ENCODE measurements at regions not wholly inside any gene's neighbourhood (a gene's known extent, or its start where the extent isn't known, plus 50 kb on each side); places are given as distances from the start of the nearest gene placed in this dataset.
"Not testable (repeated sequence)": the region's sequence is repeated elsewhere in the genome, so short reads cannot be mapped to it uniquely, and the experiment has no call there.

DNA sequence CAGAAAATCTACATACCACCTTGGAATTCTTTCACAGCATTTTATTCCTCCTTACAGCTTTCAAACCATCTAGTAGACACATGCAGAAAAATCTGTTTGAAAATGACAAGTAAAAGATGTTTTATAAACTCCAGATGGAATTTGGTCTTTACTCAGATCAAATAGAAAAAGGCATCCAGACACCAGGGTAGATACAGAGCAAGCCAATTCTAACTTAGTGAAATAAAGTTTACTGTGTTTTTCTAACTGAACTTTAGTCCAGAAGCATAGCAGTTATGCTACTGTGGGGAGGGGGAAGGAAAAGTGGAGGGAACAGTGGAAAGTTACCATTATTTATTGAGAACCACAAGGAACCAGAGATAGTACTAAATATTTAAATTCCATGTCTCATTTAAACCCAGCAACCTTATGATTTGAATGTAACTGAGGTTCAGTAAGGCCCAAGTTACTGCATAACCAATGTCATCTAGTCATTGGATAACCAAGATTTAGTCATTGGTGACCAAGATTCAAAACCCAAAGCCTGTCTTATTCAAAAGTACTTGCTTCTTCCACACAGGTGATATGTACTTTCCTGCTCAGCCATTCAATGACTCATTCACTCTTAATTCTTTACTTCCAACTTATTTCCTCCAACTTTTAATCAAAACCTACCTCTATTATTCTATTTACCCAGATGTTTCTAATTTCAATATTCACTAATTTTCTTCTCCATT, 57.7 kb downstream of the RAD51AP2 start:
- Mint-ChIP-seq H3K27ac (no peak overlapping the region), H3K9me3 (peaks cover 11% of the 10 kb centered on the region), H3K4me1 (ENCODE audit: low read depth in 2 of 2) (no peaks in the 10 kb centered on the region), H3K4me3 (no peak overlapping the region), H3K36me3 (no peaks in the 10 kb centered on the region), H3K27me3 (no peaks in the 10 kb centered on the region)
- DNase-seq (ENCODE audit: low spot score) (no peak), ATAC-seq (no peak)

DNA sequence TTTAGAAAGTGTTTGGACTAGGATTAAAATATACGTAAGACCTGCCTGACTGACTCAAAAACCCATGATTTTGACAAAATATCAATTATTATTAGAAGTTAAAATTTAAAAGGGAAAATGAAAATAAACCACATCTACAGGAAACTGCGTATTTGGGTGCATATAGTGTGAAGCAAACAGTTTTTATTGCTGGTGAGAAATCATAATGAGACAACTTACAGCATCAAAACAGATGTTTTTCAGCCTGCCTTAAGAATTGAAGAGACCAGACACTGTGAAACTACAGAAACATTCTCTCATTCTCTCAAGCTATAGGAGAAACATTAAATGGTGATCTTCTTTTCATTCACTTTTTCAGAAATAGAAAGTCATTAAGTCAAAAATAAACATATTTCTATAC, 62.9 kb downstream of the RAD51AP2 start:
- H3K27ac Mint-ChIP-seq, result no peak overlapping the region
- no peaks in the 10 kb centered on the region for H3K27me3 Mint-ChIP-seq
- H3K36me3 Mint-ChIP-seq, result no peaks in the 10 kb centered on the region
- peaks cover 13% of the 10 kb centered on the region for H3K9me3 Mint-ChIP-seq
- no peaks in the 10 kb centered on the region for H3K4me1 Mint-ChIP-seq (ENCODE audit: low read depth in 2 of 2)
- ATAC-seq, result no peak
- no peak overlapping the region for H3K4me3 Mint-ChIP-seq
- DNase-seq (ENCODE audit: low spot score), result no peak

DNA sequence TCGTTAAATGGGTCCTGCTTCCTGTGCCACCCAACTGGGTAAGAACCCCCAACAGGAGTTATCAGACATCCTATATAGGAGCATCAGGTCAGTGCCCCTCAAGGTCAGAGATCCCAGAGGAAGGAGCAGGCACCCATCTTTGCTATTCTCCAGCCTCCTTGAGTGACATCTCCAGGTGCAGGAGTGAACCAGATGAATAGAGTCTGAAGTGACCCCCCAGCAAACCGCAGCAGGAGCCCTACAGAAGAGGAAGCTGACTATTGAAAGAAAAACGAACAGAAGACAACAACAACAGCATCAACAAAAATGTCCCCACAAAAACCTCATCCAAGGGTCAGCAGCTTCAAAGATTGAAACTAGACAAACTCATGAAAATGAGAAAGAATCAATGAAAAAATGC, 72.0 kb downstream of the RAD51AP2 start:
- H3K27me3 Mint-ChIP-seq; DNase-seq (ENCODE audit: low spot score); H3K36me3 Mint-ChIP-seq; ATAC-seq; H3K27ac Mint-ChIP-seq; H3K4me1 Mint-ChIP-seq (ENCODE audit: low read depth in 2 of 2); H3K4me3 Mint-ChIP-seq: not testable (repeated sequence)
- H3K9me3 Mint-ChIP-seq, result peaks cover 28% of the 10 kb centered on the region

DNA sequence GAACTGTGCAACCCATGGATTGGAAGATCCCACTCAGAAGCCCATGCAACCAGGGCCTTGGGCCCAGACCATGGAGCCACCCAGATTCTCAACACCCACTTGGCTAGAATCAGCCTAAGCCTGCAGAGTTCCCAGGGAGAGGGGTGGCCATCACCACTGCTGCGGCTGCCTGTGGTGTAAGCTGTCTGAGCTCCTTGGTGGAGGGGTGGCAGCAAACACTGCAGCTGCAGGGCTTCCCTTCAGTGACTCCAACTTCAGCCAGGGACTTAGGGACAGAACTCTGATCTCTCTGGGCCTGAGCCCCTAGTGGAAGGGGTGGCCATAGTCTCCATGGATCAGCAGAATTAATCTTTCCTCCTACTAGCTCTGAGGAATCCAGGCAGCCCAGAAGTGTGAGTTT, 72.5 kb downstream of the RAD51AP2 start:
- ATAC-seq, result no peak
- Mint-ChIP-seq H3K36me3 (peaks cover 6% of the 10 kb centered on the region), H3K4me3 (no peak overlapping the region), H3K27ac (no peak overlapping the region), H3K9me3 (peaks cover 28% of the 10 kb centered on the region), H3K27me3 (no peaks in the 10 kb centered on the region), H3K4me1 (ENCODE audit: low read depth in 2 of 2) (no peaks in the 10 kb centered on the region)
- no peak for DNase-seq (ENCODE audit: low spot score)

DNA sequence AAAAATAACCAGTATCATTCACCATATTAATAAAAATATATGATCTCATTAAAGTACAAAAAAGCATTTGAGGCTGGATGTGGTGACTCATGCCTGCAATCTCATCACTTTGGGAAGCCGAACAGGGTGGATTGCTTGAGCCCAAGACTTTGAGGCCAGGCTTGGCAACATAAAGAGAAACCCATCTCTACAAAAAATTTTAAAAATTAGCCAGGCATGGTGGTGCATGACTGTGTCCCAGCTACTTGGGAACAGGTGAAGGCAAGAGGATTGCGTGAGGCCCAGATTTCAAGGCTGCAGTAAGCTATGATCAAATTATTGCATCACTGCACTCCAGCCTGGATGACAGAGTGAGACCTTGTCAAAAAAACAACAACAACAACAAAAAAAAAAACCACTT, 75.9 kb downstream of the RAD51AP2 start:
- DNase-seq (ENCODE audit: low spot score), result no peak
- H3K4me3 Mint-ChIP-seq, result no peak overlapping the region
- no peaks in the 10 kb centered on the region for H3K36me3 Mint-ChIP-seq
- ATAC-seq, result no peak
- no peaks in the 10 kb centered on the region for H3K27me3 Mint-ChIP-seq
- H3K27ac Mint-ChIP-seq, result no peak overlapping the region
- peaks cover 10% of the 10 kb centered on the region for H3K9me3 Mint-ChIP-seq
- no peaks in the 10 kb centered on the region for H3K4me1 Mint-ChIP-seq (ENCODE audit: low read depth in 2 of 2)

DNA sequence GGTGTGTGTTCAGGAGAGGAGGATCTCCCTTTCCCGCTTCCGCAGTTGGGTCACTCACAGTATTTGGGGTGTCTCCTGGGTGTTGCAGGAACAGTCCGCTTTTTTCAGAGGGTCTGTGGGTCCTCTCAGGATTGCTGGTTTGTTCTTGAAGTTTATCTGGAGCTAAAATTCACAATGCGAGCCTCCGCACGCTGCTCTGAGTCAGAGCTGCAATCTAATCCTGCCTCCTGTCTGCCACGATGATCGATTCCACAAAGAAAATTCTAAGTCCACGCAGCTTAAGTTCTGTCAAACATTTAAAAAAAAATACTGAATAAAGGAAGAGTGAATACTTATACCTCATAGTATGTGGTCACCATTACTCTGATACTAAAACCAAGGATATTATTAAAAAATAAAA, 76.5 kb downstream of the RAD51AP2 start:
- no peak for DNase-seq (ENCODE audit: low spot score)
- no peaks in the 10 kb centered on the region for H3K4me1 Mint-ChIP-seq (ENCODE audit: low read depth in 2 of 2)

DNA sequence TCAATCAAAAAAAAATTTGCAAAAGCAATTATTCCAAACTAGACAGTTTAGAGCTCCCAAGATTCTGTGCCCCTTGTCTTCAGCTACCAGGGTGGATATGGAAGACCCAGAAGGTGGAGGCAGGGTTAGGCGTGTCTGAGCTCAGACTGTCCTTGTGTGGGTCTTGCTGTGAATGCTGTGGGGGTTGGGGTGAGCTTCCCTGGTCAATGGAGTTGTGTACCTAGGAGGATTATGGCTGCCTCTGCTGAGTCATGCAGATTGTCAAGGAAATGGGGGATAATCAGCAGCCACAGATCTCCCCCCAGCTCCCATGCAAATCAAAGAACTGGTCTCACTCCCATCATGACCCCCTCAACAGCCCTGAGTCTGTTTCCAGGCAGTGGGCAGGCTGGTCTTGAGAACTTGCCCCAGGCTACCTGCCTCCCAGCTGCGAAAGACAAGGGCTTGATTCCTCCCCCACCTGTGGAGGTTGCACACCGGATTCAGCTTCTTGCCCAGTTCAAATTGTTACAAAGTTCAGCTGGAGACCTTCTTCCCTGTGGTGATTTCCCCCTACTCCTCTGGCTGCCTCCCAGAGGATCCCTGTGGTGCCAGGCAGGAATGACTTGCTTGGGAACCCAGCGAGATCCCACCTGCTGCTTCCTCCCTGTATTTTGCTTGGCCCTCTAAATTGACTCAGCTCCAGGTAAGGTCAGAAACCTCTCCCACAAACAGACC, 77.0 kb downstream of the RAD51AP2 start:
- Mint-ChIP-seq H3K27ac (no peak overlapping the region), H3K4me3 (no peak overlapping the region), H3K27me3 (no peaks in the 10 kb centered on the region), H3K36me3 (no peaks in the 10 kb centered on the region), H3K4me1 (ENCODE audit: low read depth in 2 of 2) (no peaks in the 10 kb centered on the region), H3K9me3 (peaks cover 4% of the 10 kb centered on the region)
- ATAC-seq (no peak), DNase-seq (ENCODE audit: low spot score) (no peak)

More for the DNA sequence above, 76.5 kb downstream of the RAD51AP2 start:
- H3K27ac Mint-ChIP-seq, result no peak overlapping the region
- H3K9me3 Mint-ChIP-seq, result peaks cover 10% of the 10 kb centered on the region
- H3K27me3 Mint-ChIP-seq, result no peaks in the 10 kb centered on the region
- H3K4me3 Mint-ChIP-seq, result no peak overlapping the region
- no peak for ATAC-seq
- H3K36me3 Mint-ChIP-seq, result no peaks in the 10 kb centered on the region

DNA sequence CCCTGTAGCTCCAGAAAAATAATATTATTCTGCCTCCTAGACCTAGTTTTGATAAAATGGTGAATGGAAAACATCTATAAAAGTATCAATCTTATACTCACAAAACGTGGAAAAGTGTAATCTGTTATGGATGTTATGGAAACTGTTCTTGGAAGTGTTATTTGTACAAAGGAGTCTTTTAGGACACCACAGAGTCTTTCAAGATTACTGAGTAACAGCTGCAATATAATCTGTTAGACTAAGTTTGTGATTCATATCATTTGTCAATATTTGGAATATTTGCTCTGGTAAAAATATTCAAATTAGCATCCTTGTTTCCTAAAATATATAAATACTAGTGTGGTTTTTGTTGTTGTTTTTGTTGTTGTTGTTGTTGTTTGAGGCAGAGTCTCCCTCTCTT, 87.9 kb downstream of the RAD51AP2 start:
- Mint-ChIP-seq H3K27ac (no peak overlapping the region), H3K9me3 (no peaks in the 10 kb centered on the region), H3K27me3 (no peaks in the 10 kb centered on the region), H3K36me3 (no peaks in the 10 kb centered on the region), H3K4me3 (no peak overlapping the region), H3K4me1 (ENCODE audit: low read depth in 2 of 2) (no peaks in the 10 kb centered on the region)
- ATAC-seq (no peak), DNase-seq (ENCODE audit: low spot score) (no peak)

DNA sequence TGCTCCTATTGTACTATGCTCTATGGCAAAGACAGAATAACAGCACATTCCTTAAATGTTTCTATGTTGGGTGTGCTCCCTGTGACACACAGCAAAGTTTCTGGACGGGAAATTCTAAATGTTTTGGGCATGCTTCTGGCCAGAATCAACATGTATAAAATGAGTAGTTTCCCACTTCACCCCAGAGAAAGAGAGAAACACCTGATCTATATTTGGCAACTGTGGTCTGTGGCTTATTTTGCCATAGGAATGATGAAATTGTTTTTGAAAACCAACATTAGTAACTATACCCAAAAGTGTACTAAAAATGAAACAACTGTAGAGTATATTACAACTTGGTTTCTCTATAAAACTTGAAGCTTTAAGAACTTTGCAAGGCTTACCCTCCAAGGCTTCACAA, 89.1 kb downstream of the RAD51AP2 start:
- no peaks in the 10 kb centered on the region for H3K27me3 Mint-ChIP-seq
- DNase-seq (ENCODE audit: low spot score) (no peak), ATAC-seq (no peak)
- no peak overlapping the region for H3K27ac Mint-ChIP-seq
- no peaks in the 10 kb centered on the region for H3K4me1 Mint-ChIP-seq (ENCODE audit: low read depth in 2 of 2)
- H3K9me3 Mint-ChIP-seq, result no peaks in the 10 kb centered on the region
- H3K4me3 Mint-ChIP-seq, result no peak overlapping the region
- H3K36me3 Mint-ChIP-seq, result no peaks in the 10 kb centered on the region

DNA sequence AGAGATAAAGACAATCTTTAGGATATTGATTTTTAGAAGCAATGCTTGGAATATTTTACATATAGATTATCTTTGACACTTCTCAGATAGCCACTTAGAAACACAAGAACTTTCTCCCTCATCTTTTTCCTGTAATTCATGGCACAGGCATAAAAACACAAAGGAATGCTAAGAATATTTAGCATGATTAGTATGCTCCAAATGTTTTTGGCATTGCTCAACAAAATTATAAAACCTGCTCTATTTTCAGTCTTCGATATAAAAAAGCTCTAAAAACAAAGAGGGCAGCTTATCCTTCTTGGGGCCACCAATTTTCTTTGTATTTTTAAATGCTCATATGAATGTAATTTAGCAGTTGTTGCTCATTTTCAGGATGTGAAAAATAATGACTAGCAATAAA, 90.8 kb downstream of the RAD51AP2 start:
- H3K9me3 Mint-ChIP-seq, result peaks cover 3% of the 10 kb centered on the region
- no peak for DNase-seq (ENCODE audit: low spot score)
- H3K4me3 Mint-ChIP-seq, result no peak overlapping the region
- H3K27me3 Mint-ChIP-seq, result no peaks in the 10 kb centered on the region
- no peak for ATAC-seq
- no peak overlapping the region for H3K27ac Mint-ChIP-seq
- H3K4me1 Mint-ChIP-seq (ENCODE audit: low read depth in 2 of 2), result no peaks in the 10 kb centered on the region
- H3K36me3 Mint-ChIP-seq, result no peaks in the 10 kb centered on the region

DNA sequence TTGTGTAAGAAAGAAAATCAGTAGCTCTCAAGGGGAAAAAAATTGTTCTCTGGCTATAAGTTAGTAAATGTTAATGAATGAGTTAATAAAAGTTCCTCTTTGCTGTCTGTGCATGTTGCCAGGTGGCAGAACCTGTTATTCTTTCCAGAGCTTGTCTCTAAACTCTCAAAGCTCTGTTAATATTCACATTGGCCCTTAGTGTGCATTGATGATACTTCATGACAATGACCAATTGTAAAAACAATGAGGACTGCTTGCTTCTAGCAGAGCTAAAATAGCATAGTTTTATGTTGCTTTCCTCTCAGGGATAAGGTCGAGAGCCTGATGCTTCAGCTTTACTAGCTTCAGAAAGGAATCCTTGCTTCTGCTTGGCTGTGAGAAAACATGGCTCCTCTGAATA, 91.5 kb downstream of the RAD51AP2 start:
- no peaks in the 10 kb centered on the region for H3K36me3 Mint-ChIP-seq
- H3K4me3 Mint-ChIP-seq, result no peak overlapping the region
- no peak overlapping the region for H3K27ac Mint-ChIP-seq
- ATAC-seq (no peak), DNase-seq (ENCODE audit: low spot score) (no peak)
- peaks cover 3% of the 10 kb centered on the region for H3K9me3 Mint-ChIP-seq
- no peaks in the 10 kb centered on the region for H3K4me1 Mint-ChIP-seq (ENCODE audit: low read depth in 2 of 2)
- no peaks in the 10 kb centered on the region for H3K27me3 Mint-ChIP-seq

DNA sequence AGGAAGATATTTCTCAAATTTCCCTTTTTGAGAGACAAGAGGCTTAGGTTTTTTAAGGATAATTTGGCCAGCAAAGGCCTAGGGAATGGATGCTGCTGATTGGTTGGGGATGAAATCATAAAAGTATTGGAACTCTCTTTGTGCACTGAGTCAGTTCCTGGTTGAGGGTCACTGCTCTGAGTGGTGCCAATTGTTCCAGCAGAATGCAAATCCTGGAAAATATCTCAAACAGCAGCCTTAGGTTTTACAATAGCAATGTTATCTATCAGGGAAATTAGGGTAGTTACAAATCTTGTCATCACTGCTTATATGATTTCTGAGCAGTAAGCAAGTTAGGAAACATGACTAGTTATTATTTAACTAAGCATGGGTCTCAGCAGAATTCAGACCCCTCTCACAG, 96.2 kb downstream of the RAD51AP2 start:
- no peaks in the 10 kb centered on the region for H3K36me3 Mint-ChIP-seq
- no peak for DNase-seq (ENCODE audit: low spot score)

DNA sequence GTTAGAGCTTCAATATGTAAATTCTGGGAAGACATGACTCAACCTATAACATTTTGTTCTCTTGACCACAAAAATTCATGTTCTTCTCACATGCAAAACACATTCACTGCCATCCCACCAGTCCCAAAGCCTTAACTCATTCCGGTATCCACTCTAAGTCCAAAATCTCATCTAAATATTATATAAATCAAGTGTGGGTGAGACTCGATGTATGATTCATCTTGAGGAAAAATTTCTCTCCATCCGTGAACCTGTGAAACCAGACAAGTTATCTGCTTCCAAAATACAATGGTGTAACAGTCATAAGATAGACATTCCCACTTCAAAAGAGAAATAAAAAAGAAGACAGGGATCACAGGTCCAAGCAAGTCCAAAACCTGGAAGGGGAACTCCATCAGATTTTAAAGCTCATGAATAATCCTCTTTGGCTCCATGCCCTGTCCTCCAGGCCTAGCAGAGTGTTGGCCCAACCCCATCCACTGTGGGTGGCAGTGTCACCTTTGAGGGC, 101.3 kb downstream of the RAD51AP2 start:
- no peak overlapping the region for H3K27ac Mint-ChIP-seq
- ATAC-seq (no peak), DNase-seq (ENCODE audit: low spot score) (no peak)
- H3K4me1 Mint-ChIP-seq (ENCODE audit: low read depth in 2 of 2), result no peaks in the 10 kb centered on the region
- H3K4me3 Mint-ChIP-seq, result no peak overlapping the region
- no peaks in the 10 kb centered on the region for H3K27me3 Mint-ChIP-seq
- H3K9me3 Mint-ChIP-seq, result peaks cover 11% of the 10 kb centered on the region
- H3K36me3 Mint-ChIP-seq, result no peaks in the 10 kb centered on the region

More for the DNA sequence above, 96.2 kb downstream of the RAD51AP2 start:
- H3K9me3 Mint-ChIP-seq, result peaks cover 3% of the 10 kb centered on the region
- no peak overlapping the region for H3K27ac Mint-ChIP-seq
- no peak for ATAC-seq
- H3K27me3 Mint-ChIP-seq, result no peaks in the 10 kb centered on the region
- H3K4me1 Mint-ChIP-seq (ENCODE audit: low read depth in 2 of 2), result no peaks in the 10 kb centered on the region
- no peak overlapping the region for H3K4me3 Mint-ChIP-seq

DNA sequence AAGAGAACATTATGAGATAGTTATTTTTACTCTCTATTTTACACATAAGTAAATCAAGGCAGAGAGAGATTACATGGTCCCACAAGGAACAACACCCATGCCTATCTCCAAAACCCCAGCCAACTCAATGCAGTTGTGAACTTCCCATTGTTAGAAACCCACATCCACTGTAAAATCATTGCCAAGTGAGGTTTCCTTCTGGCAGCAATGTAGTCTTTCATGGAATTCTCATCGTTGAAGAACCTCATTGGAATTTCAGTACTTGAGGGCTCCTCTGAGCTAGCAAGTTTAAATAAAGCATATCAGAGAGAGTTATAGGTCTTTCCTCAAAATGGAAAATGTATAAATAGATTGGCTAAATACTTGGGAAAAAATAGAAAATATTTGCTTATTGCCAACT, 105.2 kb downstream of the RAD51AP2 start:
- Mint-ChIP-seq H3K9me3 (peaks cover 20% of the 10 kb centered on the region), H3K4me3 (no peak overlapping the region), H3K4me1 (ENCODE audit: low read depth in 2 of 2) (no peaks in the 10 kb centered on the region), H3K36me3 (no peaks in the 10 kb centered on the region), H3K27me3 (no peaks in the 10 kb centered on the region), H3K27ac (no peak overlapping the region)
- ATAC-seq (no peak), DNase-seq (ENCODE audit: low spot score) (no peak)
